ENCODE measurements at regions not wholly inside any gene's neighbourhood (a gene's known extent, or its start where the extent isn't known, plus 50 kb on each side); places are given as distances from the start of the nearest gene placed in this dataset.

DNA sequence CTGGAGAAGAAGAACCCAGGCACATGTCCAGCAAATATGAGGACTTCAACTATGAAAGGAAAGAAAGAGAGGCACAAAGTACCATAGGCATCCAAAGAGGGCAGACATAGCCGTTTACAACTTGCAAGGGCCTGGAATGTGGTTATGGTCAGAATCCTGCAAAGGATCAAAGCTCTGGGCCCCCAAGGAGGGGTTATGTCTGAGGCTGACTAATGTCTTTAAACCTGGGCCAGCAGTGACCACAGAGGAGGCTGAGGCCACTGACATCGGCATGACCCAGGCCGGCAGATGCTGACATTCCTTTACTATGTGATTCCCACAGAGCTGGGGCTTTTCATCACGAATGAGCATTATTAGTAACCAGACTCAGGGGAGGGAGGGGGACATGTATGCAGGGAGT lies 861.1 kb downstream of the DHX35 start:
- no peak for TF ChIP-seq CTCF (IDR thresholded peaks at IDR 0.05; ENCODE audit: low read depth, low read length)
- TF ChIP-seq EZH2phosphoT487 (IDR thresholded peaks at IDR 0.05; ENCODE audit: low read depth): no peak
